CD8-positive, alpha-beta memory T cell (primary cell): ENCODE measurements at regions not wholly inside any gene's neighbourhood (a gene's known extent, or its start where the extent isn't known, plus 50 kb on each side); places are given as distances from the start of the nearest gene placed in this dataset.
"Not testable (repeated sequence)": the region's sequence is repeated elsewhere in the genome, so short reads cannot be mapped to it uniquely, and the experiment has no call there.

ENCODE experiments used
- CTCF ChIA-PET: fragments of 350-600 bp; sonication (Branson Sonifier 250); formaldehyde crosslinking; loops from one replicate; lab custom pipeline; 2021; ENCODE audit warnings: antibody characterized with exemption; lab: Charles Lee
- POLR2A ChIA-PET: fragments of 350-600 bp; sonication (Branson Sonifier 250); formaldehyde crosslinking; loops from one replicate; lab custom pipeline; 2021; ENCODE audit warnings: antibody characterized with exemption; lab: Charles Lee
- DNase-seq, 5 donors: peaks; one replicate each; pipeline versions ENCODE4 v3.0.0 to v3.0.0-alpha.2; 2020 to 2022; ENCODE audit warnings: mixed read lengths in 1 of 5
- H3K27ac ChIP-seq: one replicate; pipeline ENCODE4 v1.7.0; 2013; ENCODE audit warnings: low read depth, mild to moderate bottlenecking, low read length, moderate library complexity
- H3K27me3 ChIP-seq: 2 replicates; pipeline ENCODE4 v1.7.0; 2013; ENCODE audit warnings: low read length, mild to moderate bottlenecking; ENCODE audit not compliant: insufficient read depth, poor library complexity, severe bottlenecking
- H3K36me3 ChIP-seq: 2 replicates; pipeline ENCODE4 v1.7.0; 2013; ENCODE audit warnings: mild to moderate bottlenecking, low read length, moderate library complexity; ENCODE audit not compliant: insufficient read depth
- H3K4me1 ChIP-seq: 2 replicates; pipeline ENCODE4 v1.7.0; 2013; ENCODE audit warnings: mild to moderate bottlenecking, low read length, moderate library complexity; ENCODE audit not compliant: insufficient read depth
- H3K4me3 ChIP-seq: 2 replicates; pipeline ENCODE4 v1.7.0; 2013; ENCODE audit warnings: mild to moderate bottlenecking, low read length
- H3K9me3 ChIP-seq: 2 replicates; pipeline ENCODE4 v1.7.0; 2013; ENCODE audit warnings: mild to moderate bottlenecking, low read length
- H3K27ac Mint-ChIP-seq, 8 donors: one replicate each; pipeline ENCODE4 v1.8.0; 2020 to 2021; ENCODE audit warnings: mixed read lengths in 8 of 8, mild to moderate bottlenecking in 6 of 8, inconsistent platforms in 3 of 8, moderate library complexity in 3 of 8
- H3K27me3 Mint-ChIP-seq, 2 donors: one replicate each; pipeline ENCODE4 v1.8.0; 2020 to 2021; ENCODE audit warnings: mixed read lengths in 2 of 2, mild to moderate bottlenecking in 1 of 2, moderate library complexity in 1 of 2
- H3K36me3 Mint-ChIP-seq, 3 donors: one replicate each; pipeline ENCODE4 v1.8.0; 2020 to 2021; ENCODE audit warnings: mixed read lengths in 3 of 3, inconsistent platforms in 1 of 3, mild to moderate bottlenecking in 1 of 3
- H3K4me1 Mint-ChIP-seq, 3 donors: one replicate each; pipeline ENCODE4 v1.8.0; 2020 to 2021; ENCODE audit warnings: mixed read lengths in 3 of 3, inconsistent platforms in 1 of 3, mild to moderate bottlenecking in 1 of 3
- H3K4me3 Mint-ChIP-seq, 7 donors: one replicate each; pipeline ENCODE4 v1.8.0; 2020 to 2021; ENCODE audit warnings: mixed read lengths in 7 of 7, mild to moderate bottlenecking in 6 of 7, moderate library complexity in 4 of 7, inconsistent platforms in 2 of 7
- H3K9me3 Mint-ChIP-seq, 5 donors: one replicate each; pipeline ENCODE4 v1.8.0; 2020 to 2022; ENCODE audit warnings: mixed read lengths in 5 of 5, mild to moderate bottlenecking in 3 of 5, moderate library complexity in 2 of 5, inconsistent platforms in 1 of 5

- H3K9me3 Mint-ChIP-seq = peaks cover 0 to 7% (median 2%) of the 10 kb centered on the region in 5 donors
- CTCF ChIA-PET = no interaction called here
- H3K36me3 ChIP-seq = no peaks in the 10 kb centered on the region
Observed at GRCh38 chr10:16199216-16199615, 237.6 kb upstream of the PTER start.

GRCh38 chr10:16223618-16224017, 213.2 kb upstream of the PTER start:
- H3K4me3 ChIP-seq, POLR2A ChIA-PET, H3K27me3 Mint-ChIP-seq, H3K36me3 Mint-ChIP-seq, DNase-seq, H3K27me3 ChIP-seq, H3K9me3 ChIP-seq, H3K4me3 Mint-ChIP-seq, H3K4me1 Mint-ChIP-seq, H3K36me3 ChIP-seq, H3K27ac ChIP-seq, H3K27ac Mint-ChIP-seq, CTCF ChIA-PET, H3K4me1 ChIP-seq: not testable (repeated sequence)
- H3K9me3 Mint-ChIP-seq = peaks cover 34 to 44% (median 39%) of the 10 kb centered on the region in 5 donors

More at GRCh38 chr10:16199216-16199615, 237.6 kb upstream of the PTER start:
- no peaks in the 10 kb centered on the region for H3K4me1 ChIP-seq
- Mint-ChIP-seq H3K27ac (no peak overlapping the region), H3K4me3 (no peak overlapping the region), H3K27me3 (peaks cover 0 to 1% of the 10 kb centered on the region in 2 donors), H3K4me1 (peaks cover 19 to 25% (median 23%) of the 10 kb centered on the region in 3 donors), H3K36me3 (no peaks in the 10 kb centered on the region)
- H3K27me3 ChIP-seq = no peaks in the 10 kb centered on the region
- no peak overlapping the region for H3K27ac ChIP-seq
- DNase-seq = no peak
- H3K9me3 ChIP-seq = no peaks in the 10 kb centered on the region
- H3K4me3 ChIP-seq = no peak overlapping the region
- POLR2A ChIA-PET = no interaction called here

- POLR2A ChIA-PET = no interaction called here
- peaks cover 0 to 4% (median 0%) of the 10 kb centered on the region in 3 donors for H3K36me3 Mint-ChIP-seq
- no peaks in the 10 kb centered on the region for H3K4me1 Mint-ChIP-seq
- Histone ChIP-seq H3K9me3 (peaks cover under 1% of the 10 kb centered on the region), H3K4me3 (no peak overlapping the region), H3K4me1 (no peaks in the 10 kb centered on the region), H3K36me3 (no peaks in the 10 kb centered on the region), H3K27ac (no peak overlapping the region), H3K27me3 (no peaks in the 10 kb centered on the region)
- H3K9me3 Mint-ChIP-seq = peaks cover 22 to 30% (median 24%) of the 10 kb centered on the region in 5 donors
- H3K4me3 Mint-ChIP-seq = no peak overlapping the region
- peaks cover 0 to 3% of the 10 kb centered on the region in 2 donors for H3K27me3 Mint-ChIP-seq
- no peak for DNase-seq
- CTCF ChIA-PET = no interaction called here
- no peak overlapping the region for H3K27ac Mint-ChIP-seq
Observed at GRCh38 chr10:16227674-16228073, 209.1 kb upstream of the PTER start.

- H3K27ac Mint-ChIP-seq = no peak overlapping the region
- H3K36me3 ChIP-seq = no peaks in the 10 kb centered on the region
- no peak overlapping the region for H3K4me3 Mint-ChIP-seq
- no peaks in the 10 kb centered on the region for H3K27me3 ChIP-seq
- H3K27ac ChIP-seq = no peak overlapping the region
- peaks cover 0 to 8% of the 10 kb centered on the region in 2 donors for H3K27me3 Mint-ChIP-seq
- POLR2A ChIA-PET = no interaction called here
- DNase-seq = no peak
- no peaks in the 10 kb centered on the region for H3K9me3 ChIP-seq
- no peaks in the 10 kb centered on the region for H3K4me1 Mint-ChIP-seq
- H3K9me3 Mint-ChIP-seq = peaks cover 0 to 15% (median 6%) of the 10 kb centered on the region in 5 donors
- H3K4me3 ChIP-seq = no peak overlapping the region
- H3K36me3 Mint-ChIP-seq = no peaks in the 10 kb centered on the region
- no peaks in the 10 kb centered on the region for H3K4me1 ChIP-seq
- CTCF ChIA-PET = no interaction called here
Observed at GRCh38 chr10:16231176-16231575, 205.6 kb upstream of the PTER start.

- Mint-ChIP-seq H3K27ac (no peak overlapping the region), H3K4me1 (no peaks in the 10 kb centered on the region), H3K9me3 (peaks cover 0 to 15% (median 6%) of the 10 kb centered on the region in 5 donors), H3K4me3 (no peak overlapping the region), H3K36me3 (no peaks in the 10 kb centered on the region), H3K27me3 (peaks cover 0 to 8% of the 10 kb centered on the region in 2 donors)
- POLR2A ChIA-PET = no interaction called here
- H3K4me3 ChIP-seq = no peak overlapping the region
- CTCF ChIA-PET = no interaction called here
- H3K9me3 ChIP-seq = no peaks in the 10 kb centered on the region
- H3K27me3 ChIP-seq = no peaks in the 10 kb centered on the region
- DNase-seq = no peak
- H3K36me3 ChIP-seq = no peaks in the 10 kb centered on the region
- no peak overlapping the region for H3K27ac ChIP-seq
- H3K4me1 ChIP-seq = no peaks in the 10 kb centered on the region
Observed at GRCh38 chr10:16231734-16232435, 204.9 kb upstream of the PTER start.

- H3K9me3 Mint-ChIP-seq = peaks cover 0 to 12% (median 5%) of the 10 kb centered on the region in 5 donors
- no peak overlapping the region for H3K27ac ChIP-seq
- H3K9me3 ChIP-seq = no peaks in the 10 kb centered on the region
- no peaks in the 10 kb centered on the region for H3K4me1 ChIP-seq
- DNase-seq = no peak
- ChIA-PET POLR2A (no interaction called here), CTCF (no interaction called here)
- H3K4me1 Mint-ChIP-seq = no peaks in the 10 kb centered on the region
- H3K27ac Mint-ChIP-seq = no peak overlapping the region
- H3K36me3 Mint-ChIP-seq = no peaks in the 10 kb centered on the region
- H3K4me3 Mint-ChIP-seq = no peak overlapping the region
- H3K27me3 ChIP-seq = no peaks in the 10 kb centered on the region
- no peak overlapping the region for H3K4me3 ChIP-seq
- peaks cover 0 to 8% of the 10 kb centered on the region in 2 donors for H3K27me3 Mint-ChIP-seq
- H3K36me3 ChIP-seq = no peaks in the 10 kb centered on the region
Observed at GRCh38 chr10:16232441-16232840, 204.4 kb upstream of the PTER start.

- no peaks in the 10 kb centered on the region for H3K4me1 ChIP-seq
- Mint-ChIP-seq H3K4me3 (no peak overlapping the region), H3K4me1 (no peaks in the 10 kb centered on the region), H3K27me3 (peaks cover 0 to 8% of the 10 kb centered on the region in 2 donors), H3K27ac (peak overlapping the region in 1 of 8 donors; percentile 12), H3K9me3 (peaks cover 0 to 4% (median 2%) of the 10 kb centered on the region in 5 donors), H3K36me3 (no peaks in the 10 kb centered on the region)
- ChIA-PET CTCF (no interaction called here), POLR2A (no interaction called here)
- H3K9me3 ChIP-seq = no peaks in the 10 kb centered on the region
- H3K36me3 ChIP-seq = no peaks in the 10 kb centered on the region
- H3K4me3 ChIP-seq = no peak overlapping the region
- DNase-seq = no peak
- H3K27ac ChIP-seq = no peak overlapping the region
- H3K27me3 ChIP-seq = no peaks in the 10 kb centered on the region
Observed at GRCh38 chr10:16234916-16235315, 201.9 kb upstream of the PTER start.

GRCh38 chr10:16242446-16242845, 194.4 kb upstream of the PTER start:
- H3K9me3 Mint-ChIP-seq = peaks cover 0 to 10% (median 4%) of the 10 kb centered on the region in 5 donors
- no peak overlapping the region for H3K4me3 Mint-ChIP-seq
- Histone ChIP-seq H3K27ac (no peak overlapping the region), H3K4me1 (no peaks in the 10 kb centered on the region), H3K9me3 (no peaks in the 10 kb centered on the region), H3K27me3 (no peaks in the 10 kb centered on the region), H3K4me3 (no peak overlapping the region), H3K36me3 (no peaks in the 10 kb centered on the region)
- no peak for DNase-seq
- H3K27me3 Mint-ChIP-seq = peaks cover 8 to 13% of the 10 kb centered on the region in 2 donors
- H3K36me3 Mint-ChIP-seq = no peaks in the 10 kb centered on the region
- no peaks in the 10 kb centered on the region for H3K4me1 Mint-ChIP-seq
- no peak overlapping the region for H3K27ac Mint-ChIP-seq
- ChIA-PET CTCF (no interaction called here), POLR2A (no interaction called here)
